Chondrocyte (in vitro differentiated cells): ENCODE measurements at regions not wholly inside any gene's neighbourhood (a gene's known extent, or its start where the extent isn't known, plus 50 kb on each side); places are given as distances from the start of the nearest gene placed in this dataset.

ENCODE experiments used
- DNase-seq: peaks from one replicate; pipeline ENCODE4 v3.0.0; 2021; ENCODE audit warnings: mixed read lengths, low spot score
- H3K27ac Mint-ChIP-seq: one replicate; pipeline ENCODE4 v1.8.0; 2021; ENCODE audit warnings: mild to moderate bottlenecking, moderate library complexity, mixed read lengths; ENCODE audit not compliant: unreplicated experiment
- H3K27me3 Mint-ChIP-seq: 2 replicates; pipeline ENCODE4 v1.8.0; 2021; ENCODE audit warnings: low read depth, mixed read lengths
- H3K36me3 Mint-ChIP-seq: 2 replicates; pipeline ENCODE4 v1.8.0; 2021; ENCODE audit warnings: low read depth, mixed read lengths
- H3K4me1 Mint-ChIP-seq: 2 replicates; pipeline ENCODE4 v1.8.0; 2021; ENCODE audit warnings: low read depth, mild to moderate bottlenecking, mixed read lengths
- H3K4me3 Mint-ChIP-seq: one replicate; pipeline ENCODE4 v1.8.0; 2021; ENCODE audit warnings: mild to moderate bottlenecking, moderate library complexity, mixed read lengths; ENCODE audit not compliant: unreplicated experiment
- H3K9me3 Mint-ChIP-seq: 2 replicates; pipeline ENCODE4 v1.8.0; 2021; ENCODE audit warnings: low read depth, mixed read lengths
- CTCF ChIP-seq: fragments of 200-600 bp; sonication (generic); IDR thresholded peaks from 2 replicates; pipeline ENCODE4 v1.5.0; 2021; ENCODE audit warnings: antibody characterized with exemption, mild to moderate bottlenecking, moderate library complexity

- Mint-ChIP-seq H3K4me1 (peaks cover 5% of the 10 kb centered on the region), H3K4me3 (no peak overlapping the region), H3K9me3 (peaks cover 6% of the 10 kb centered on the region), H3K27me3 (no peaks in the 10 kb centered on the region), H3K36me3 (peaks cover 2% of the 10 kb centered on the region), H3K27ac (no peak overlapping the region)
- no peak for DNase-seq
- TF ChIP-seq CTCF, result no peak
These were observed 676.2 kb downstream of the HDGFL1 start for GRCh38 chr6:23245572-23245971.

- no peak for TF ChIP-seq CTCF
- Mint-ChIP-seq H3K36me3 (peaks cover 2% of the 10 kb centered on the region), H3K4me1 (peaks cover 5% of the 10 kb centered on the region), H3K27ac (no peak overlapping the region), H3K27me3 (no peaks in the 10 kb centered on the region), H3K9me3 (peaks cover 6% of the 10 kb centered on the region), H3K4me3 (no peak overlapping the region)
- DNase-seq, result no peak
These were observed 677.5 kb downstream of the HDGFL1 start for GRCh38 chr6:23246896-23247295.

- H3K4me3 Mint-ChIP-seq, result no peak overlapping the region
- no peak overlapping the region for H3K27ac Mint-ChIP-seq
- H3K27me3 Mint-ChIP-seq, result no peaks in the 10 kb centered on the region
- no peak for TF ChIP-seq CTCF
- H3K4me1 Mint-ChIP-seq, result no peaks in the 10 kb centered on the region
- no peak for DNase-seq
- H3K9me3 Mint-ChIP-seq, result peaks cover 17% of the 10 kb centered on the region
- peaks cover 6% of the 10 kb centered on the region for H3K36me3 Mint-ChIP-seq
These were observed 681.2 kb downstream of the HDGFL1 start for GRCh38 chr6:23250556-23250955.

- Mint-ChIP-seq H3K9me3 (peaks cover 23% of the 10 kb centered on the region), H3K27ac (no peak overlapping the region), H3K27me3 (no peaks in the 10 kb centered on the region), H3K4me1 (no peaks in the 10 kb centered on the region), H3K36me3 (peaks cover 13% of the 10 kb centered on the region), H3K4me3 (no peak overlapping the region)
- no peak for DNase-seq
- TF ChIP-seq CTCF, result no peak
These were observed 693.5 kb downstream of the HDGFL1 start for GRCh38 chr6:23262864-23263263.

GRCh38 chr6:23265270-23265669 lies 695.9 kb downstream of the HDGFL1 start:
- Mint-ChIP-seq H3K36me3 (peaks cover 3% of the 10 kb centered on the region), H3K27ac (no peak overlapping the region), H3K9me3 (peaks cover 7% of the 10 kb centered on the region), H3K4me1 (peaks cover 13% of the 10 kb centered on the region), H3K27me3 (no peaks in the 10 kb centered on the region), H3K4me3 (no peak overlapping the region)
- TF ChIP-seq CTCF, result no peak
- no peak for DNase-seq
